ENCODE measurements at regions not wholly inside any gene's neighbourhood (a gene's known extent, or its start where the extent isn't known, plus 50 kb on each side); places are given as distances from the start of the nearest gene placed in this dataset.
"Not testable (repeated sequence)": the region's sequence is repeated elsewhere in the genome, so short reads cannot be mapped to it uniquely, and the experiment has no call there.

- intact Hi-C loops (cut with micrococcal nuclease): no loop called here
These were observed 56.3 kb downstream of the SOX14 start for GRCh38 chr3:137820366-137820765.

DNA sequence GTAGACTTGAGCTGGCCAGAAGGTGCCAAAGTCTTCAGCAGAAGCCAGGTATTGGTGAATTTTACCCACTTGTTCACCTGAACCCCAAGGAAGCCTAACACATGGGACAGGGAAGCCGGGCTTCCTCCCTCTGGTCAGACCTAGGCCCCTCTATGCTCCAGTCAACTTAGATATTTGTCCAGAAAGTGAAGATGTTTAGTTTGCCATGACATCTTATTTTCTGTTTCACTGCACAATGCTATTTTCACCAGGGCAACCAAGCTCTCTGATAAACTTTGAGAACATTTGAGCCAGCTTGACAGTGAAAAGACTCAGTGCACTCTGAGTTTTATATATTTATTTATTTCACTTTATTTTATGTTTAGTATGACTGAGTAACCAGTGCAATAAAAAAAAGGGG, 71.0 kb downstream of the SOX14 start:
- intact Hi-C loops (cut with micrococcal nuclease): no loop called here

DNA sequence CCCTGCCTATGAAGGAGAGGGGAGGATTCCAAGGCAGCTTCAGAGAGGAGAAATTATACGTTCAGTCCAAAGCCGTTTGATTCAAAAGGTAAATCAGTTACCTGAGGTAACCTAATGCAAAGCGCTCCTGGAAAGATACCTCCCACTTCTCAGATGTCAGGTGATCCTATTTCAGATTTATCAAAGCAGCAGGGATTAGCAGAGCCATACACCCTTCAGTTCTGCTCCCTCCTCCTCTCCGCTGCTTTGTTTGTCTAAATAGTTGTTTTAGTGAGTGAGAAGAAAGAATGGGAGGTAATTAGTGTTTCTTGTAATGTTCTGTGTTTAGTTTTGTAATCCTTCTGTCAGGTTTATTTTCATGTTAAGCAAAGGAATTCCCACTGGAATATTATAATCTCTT, 81.1 kb downstream of the SOX14 start:
- intact Hi-C loops (cut with micrococcal nuclease): no loop called here

- intact Hi-C loops (cut with micrococcal nuclease): no loop called here
These were observed 81.6 kb downstream of the SOX14 start for GRCh38 chr3:137845666-137846065.

DNA sequence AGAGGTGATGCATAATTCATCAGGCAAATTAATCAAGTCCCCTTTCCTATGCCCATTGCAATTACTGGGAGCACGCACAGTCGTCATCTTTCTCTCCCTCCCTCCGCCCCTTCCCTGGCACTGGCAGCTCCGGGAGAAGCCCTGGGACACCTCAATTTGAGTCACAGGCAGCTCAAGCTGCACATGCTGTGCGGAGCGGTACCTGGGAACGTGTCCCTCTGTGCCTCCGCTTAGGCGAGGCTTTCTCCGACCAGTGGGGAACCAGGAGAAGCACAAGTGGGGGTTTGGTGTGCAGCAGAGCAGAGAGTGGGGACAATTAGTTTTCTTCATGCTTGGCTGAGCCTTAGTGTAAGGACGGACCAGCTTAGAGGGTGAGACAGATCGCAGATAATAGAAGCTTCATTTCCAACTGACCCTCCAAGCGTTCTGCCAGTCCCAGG, 88.3 kb downstream of the SOX14 start:
- intact Hi-C loops (cut with micrococcal nuclease): no loop called here

DNA sequence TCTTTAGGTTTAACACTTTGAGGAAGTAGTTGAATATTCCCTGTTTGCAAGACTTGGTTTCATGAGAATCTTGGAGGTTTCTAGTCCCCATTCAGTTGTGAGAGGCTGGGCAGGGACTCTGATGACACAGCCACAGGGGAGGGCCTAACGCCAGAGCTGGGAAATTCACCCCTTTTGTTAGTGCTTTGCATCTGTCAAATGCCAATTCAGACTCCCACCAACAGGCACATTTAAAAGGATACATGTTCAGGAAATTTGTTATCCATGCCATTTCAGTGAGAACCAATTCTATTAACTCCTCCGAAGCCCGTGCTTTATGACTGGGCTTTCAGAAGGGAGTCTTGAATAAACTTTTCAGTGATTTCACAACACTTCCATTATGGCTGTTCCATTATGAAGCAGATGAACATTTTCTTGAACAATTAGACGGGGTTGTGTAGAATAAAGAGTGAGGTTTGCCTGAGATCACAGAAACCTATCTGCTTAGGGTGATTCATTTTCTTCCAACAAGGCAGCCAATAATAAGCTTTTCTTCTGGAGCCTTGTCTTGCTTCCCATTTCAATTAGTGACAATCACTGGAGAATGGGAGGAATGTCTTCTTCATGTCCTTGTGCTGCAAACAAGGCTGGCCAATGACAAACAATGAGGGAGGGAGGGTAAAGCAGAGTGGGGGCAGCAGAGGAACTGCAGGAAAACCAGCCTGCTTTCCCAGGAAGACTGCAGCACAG, 90.6 kb downstream of the SOX14 start:
- intact Hi-C loops (cut with micrococcal nuclease): no loop called here

- intact Hi-C loops (cut with micrococcal nuclease): no loop called here
These were observed 101.9 kb downstream of the SOX14 start for GRCh38 chr3:137866001-137866400.

- intact Hi-C loops (cut with micrococcal nuclease): no loop called here
These were observed 102.8 kb downstream of the SOX14 start for GRCh38 chr3:137866933-137867332.

GRCh38 chr3:137867611-137868010, 103.5 kb downstream of the SOX14 start:
- intact Hi-C loops (cut with micrococcal nuclease): no loop called here

DNA sequence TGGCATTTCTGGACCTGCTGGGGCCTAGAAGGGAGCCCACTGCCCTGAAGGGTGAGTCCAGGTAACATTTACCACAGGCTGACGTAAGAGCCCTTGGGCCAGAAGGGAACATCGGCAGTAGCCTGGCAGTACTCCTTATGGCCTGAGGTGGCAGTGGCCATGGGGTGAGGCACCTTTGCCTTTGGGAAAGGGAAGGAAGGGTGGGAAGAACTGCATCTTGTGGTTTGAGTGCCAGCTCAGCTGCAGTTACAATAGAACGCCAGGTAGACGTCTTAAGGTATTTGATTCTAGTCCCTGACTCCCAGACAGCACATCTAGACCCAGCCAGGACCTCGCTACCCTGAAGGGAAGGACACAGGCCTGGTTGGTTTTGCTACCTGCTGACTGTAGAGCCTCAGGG, 104.9 kb downstream of the SOX14 start:
- intact Hi-C loops (cut with micrococcal nuclease): no loop called here

DNA sequence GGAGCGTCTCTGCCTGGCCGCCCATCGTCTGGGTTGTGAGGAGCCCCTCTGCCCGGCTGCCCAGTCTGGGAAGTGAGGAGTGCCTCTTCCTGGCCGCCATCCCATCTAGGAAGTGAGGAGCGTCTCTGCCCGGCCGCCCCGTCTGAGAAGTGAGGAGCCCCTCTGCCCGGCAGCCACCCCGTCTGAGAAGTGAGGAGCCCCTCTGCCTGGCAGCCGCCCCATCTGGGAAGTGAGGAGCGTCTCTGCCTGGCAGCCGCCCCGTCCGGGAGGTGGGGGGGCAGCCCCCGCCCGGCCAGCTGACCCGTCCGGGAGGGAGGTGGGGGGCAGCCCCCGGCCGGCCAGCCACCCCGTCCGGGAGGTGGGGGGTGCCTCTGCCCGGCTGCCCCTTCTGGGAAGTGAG, 108.5 kb downstream of the SOX14 start:
- intact Hi-C loops (cut with micrococcal nuclease): not testable (repeated sequence)

DNA sequence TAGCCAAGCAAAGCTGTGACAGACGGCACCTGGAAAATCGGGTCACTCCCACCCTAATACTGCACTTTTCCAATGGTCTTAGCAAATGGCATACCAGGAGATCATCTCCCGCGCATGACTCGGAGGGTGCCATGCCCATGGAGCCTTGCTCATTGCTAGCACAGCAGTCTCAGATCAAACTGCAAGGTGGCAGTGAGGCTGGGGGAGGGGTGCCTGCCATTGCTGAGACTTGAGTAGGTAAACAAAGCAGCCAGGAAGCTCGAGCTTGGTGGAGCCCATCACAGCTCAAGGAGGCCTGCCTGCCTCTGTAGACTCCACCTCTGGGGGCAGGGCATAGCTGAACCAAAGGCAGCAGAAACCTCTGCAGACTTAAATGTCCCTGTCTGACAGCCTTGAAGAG, 113.1 kb upstream of the CLDN18 start:
- intact Hi-C loops (cut with micrococcal nuclease): not testable (repeated sequence)

DNA sequence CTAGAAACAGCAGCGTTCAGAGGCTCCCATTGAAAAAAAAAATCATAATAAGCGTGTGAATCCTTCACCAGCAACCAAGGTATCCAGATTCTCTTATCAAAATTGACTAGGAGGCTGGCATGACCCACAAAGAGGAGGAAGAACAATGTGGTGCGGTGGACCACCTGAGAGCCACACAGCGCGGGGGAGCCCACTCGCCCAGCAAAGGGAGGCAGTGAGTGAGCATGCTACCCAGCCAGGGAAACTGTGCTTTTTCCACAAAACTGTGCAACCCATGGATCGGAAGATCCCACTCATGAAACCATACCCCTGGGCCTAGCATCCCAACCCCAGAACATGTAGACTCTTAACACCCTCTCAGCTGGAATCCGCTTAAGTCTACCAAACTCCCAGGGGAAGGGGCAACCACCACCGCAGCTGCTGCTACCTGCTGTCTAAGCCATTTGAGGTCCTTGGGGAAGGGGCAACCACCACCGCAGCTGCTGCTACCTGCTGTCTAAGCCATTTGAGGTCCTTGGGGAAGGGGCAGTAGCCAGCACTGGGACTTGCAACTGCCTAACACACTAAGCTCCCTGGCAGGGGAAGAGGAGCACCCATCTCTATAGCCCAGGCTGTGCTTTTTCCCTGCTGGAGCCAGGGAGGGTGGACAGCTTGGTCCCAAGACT, 102.8 kb upstream of the CLDN18 start:
- intact Hi-C loops (cut with micrococcal nuclease): no loop called here

GRCh38 chr3:137924628-137925027, 85.3 kb upstream of the CLDN18 start:
- intact Hi-C loops (cut with micrococcal nuclease): no loop called here

DNA sequence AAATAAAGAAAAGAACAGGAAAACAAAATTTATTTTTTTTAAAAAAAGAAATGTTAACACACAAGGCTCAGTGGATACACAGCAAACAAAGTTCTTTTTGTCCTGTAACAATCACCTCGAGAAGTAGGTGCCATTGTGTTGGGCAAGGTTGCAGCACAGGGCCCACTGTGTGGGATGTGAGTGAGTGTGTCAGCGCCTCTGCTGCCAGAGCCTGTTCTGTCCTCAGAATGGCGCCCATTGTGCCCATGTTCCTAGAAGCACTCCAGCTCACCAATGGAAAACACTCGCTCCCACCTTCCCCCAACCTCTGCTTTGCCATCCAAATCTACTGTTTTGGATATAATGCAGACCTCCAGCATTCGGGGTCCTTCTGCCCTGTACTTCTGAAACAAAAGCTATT, 84.9 kb upstream of the CLDN18 start:
- intact Hi-C loops (cut with micrococcal nuclease): no loop called here

- intact Hi-C loops (cut with micrococcal nuclease): no loop called here
These were observed 83.0 kb upstream of the CLDN18 start for GRCh38 chr3:137926991-137927390.

GRCh38 chr3:137930976-137931375, 79.0 kb upstream of the CLDN18 start:
- intact Hi-C loops (cut with micrococcal nuclease): no loop called here

DNA sequence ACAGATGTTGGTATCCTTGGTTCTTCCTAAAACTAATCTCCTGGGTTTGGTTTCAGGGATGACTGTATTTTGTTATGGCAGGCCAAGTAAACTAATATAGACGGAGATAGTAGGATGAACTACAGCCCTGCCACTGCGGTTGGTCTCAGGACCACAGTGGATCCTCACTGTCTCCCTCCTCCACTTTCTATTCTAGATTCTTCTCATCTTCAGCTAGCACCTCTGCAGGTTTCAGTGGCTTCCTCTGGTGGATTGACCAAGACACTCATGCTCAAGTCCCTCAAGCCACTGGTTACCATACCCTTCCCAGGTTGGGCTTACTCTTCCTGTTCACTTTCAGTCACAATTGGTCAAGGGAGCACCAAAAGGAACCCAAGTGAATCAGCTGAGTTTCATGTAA, 71.1 kb upstream of the CLDN18 start:
- intact Hi-C loops (cut with micrococcal nuclease): no loop called here

- intact Hi-C loops (cut with micrococcal nuclease): loop anchor here (10.0 kb wide), 2 partner anchors 910 to 1870 kb away; no protein-coding TSS in a partner anchor
These were observed 65.4 kb upstream of the CLDN18 start for GRCh38 chr3:137944593-137944992.

DNA sequence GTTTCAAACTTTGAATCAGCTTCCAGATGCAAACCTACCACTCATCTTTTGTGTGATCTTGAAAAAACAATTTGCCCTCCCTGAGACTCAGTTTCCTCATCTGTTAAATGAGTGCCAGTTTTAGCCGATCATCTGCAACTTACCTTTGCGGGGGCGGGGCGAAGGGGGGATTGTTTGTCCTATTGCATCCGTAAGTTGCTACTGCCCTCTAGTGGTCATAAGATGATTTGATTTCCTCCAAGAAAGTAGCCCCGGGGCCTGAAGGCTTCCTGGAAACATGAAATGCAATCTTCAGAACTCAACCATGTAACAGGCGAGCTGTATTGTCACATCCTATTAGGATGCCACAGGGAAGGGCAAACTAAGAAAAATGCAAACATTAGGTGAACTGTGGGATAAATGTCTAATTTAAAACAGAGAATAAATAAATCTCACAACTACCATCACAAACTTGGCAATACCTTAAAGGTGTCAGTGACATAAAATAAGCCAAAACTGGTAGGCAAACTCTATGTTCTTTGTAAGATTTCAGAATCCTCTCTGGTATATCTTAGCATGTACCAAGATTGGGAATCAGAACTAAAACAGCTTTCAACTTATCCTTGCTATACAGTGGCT, 63.5 kb upstream of the CLDN18 start:
- intact Hi-C loops (cut with micrococcal nuclease): loop anchor here (1.0 to 10.0 kb wide), 4 partner anchors 824 to 1872 kb away; no protein-coding TSS in a partner anchor

GRCh38 chr3:137947117-137947516, 62.8 kb upstream of the CLDN18 start:
- intact Hi-C loops (cut with micrococcal nuclease): loop anchor here (5.0 to 10.0 kb wide), 3 partner anchors 825 to 1872 kb away; no protein-coding TSS in a partner anchor

GRCh38 chr3:137948400-137949072, 61.4 kb upstream of the CLDN18 start:
- intact Hi-C loops (cut with micrococcal nuclease): loop anchor here (5.0 to 10.0 kb wide), 3 partner anchors 826 to 1874 kb away; no protein-coding TSS in a partner anchor

All from T-helper 2 cell treated with Interferon-gamma antibody and Interleukin-4, amounts not matched to agents 100 ng/mL and 5 ng/mL, for 36 hours (primary cell).